Bronchial epithelial cell (primary cell): ENCODE measurements at regions not wholly inside any gene's neighbourhood (a gene's known extent, or its start where the extent isn't known, plus 50 kb on each side); places are given as distances from the start of the nearest gene placed in this dataset.

Experiments used
- DNase-seq: peaks from one replicate; pipeline ENCODE4 v3.0.0-alpha.2; 2010; ENCODE audit warnings: low read depth
- FAIRE-seq: peaks from 2 replicates; lab custom pipeline; 2011; peaks lifted over from hg19 to GRCh38; lab: Jason Lieb, UNC
- H3K27me3 ChIP-seq: 2 replicates; pipeline ENCODE4 v1.5.1; 2011; ENCODE audit warnings: low read length; ENCODE audit not compliant: control insufficient read depth, insufficient read depth
- H3K36me3 ChIP-seq: 2 replicates; pipeline ENCODE4 v1.5.1; 2011; ENCODE audit warnings: low read length; ENCODE audit not compliant: control insufficient read depth, insufficient read depth
- H3K4me3 ChIP-seq: 2 replicates; pipeline ENCODE4 v1.5.1; 2011; ENCODE audit warnings: mild to moderate bottlenecking, low read depth, low read length, control low read depth
- CTCF ChIP-seq: IDR thresholded peaks from 2 replicates; pipeline ENCODE4 v1.5.1; 2011; ENCODE audit warnings: mild to moderate bottlenecking, moderate library complexity, low read length, control low read depth, inconsistent platforms; ENCODE audit not compliant: insufficient read depth, severe bottlenecking

DNA sequence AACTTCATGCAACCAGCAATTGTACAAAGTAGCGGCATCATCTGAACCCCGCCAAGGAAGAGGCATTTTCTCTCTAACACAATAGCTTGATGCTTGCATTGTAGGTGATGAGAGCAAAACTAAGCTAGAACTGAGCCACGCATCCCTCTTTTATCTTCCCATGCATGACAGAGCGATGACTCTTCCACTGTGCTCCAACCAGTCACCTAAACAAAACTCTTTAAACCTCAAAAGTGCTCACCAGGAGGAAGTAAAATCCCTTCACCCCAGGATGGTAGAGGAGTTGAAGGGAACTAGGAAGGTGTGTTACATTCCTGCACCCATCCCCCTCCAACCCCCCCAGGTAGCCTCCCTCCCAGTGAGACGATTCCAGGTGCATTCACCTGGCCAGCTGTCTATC lies 59.7 kb upstream of the SALL3 start:
- H3K4me3 ChIP-seq: no peak overlapping the region
- FAIRE-seq (no peak), DNase-seq (no peak)
- no peaks in the 10 kb centered on the region for H3K36me3 ChIP-seq
- no peaks in the 10 kb centered on the region for H3K27me3 ChIP-seq
- no peak for TF ChIP-seq CTCF

DNA sequence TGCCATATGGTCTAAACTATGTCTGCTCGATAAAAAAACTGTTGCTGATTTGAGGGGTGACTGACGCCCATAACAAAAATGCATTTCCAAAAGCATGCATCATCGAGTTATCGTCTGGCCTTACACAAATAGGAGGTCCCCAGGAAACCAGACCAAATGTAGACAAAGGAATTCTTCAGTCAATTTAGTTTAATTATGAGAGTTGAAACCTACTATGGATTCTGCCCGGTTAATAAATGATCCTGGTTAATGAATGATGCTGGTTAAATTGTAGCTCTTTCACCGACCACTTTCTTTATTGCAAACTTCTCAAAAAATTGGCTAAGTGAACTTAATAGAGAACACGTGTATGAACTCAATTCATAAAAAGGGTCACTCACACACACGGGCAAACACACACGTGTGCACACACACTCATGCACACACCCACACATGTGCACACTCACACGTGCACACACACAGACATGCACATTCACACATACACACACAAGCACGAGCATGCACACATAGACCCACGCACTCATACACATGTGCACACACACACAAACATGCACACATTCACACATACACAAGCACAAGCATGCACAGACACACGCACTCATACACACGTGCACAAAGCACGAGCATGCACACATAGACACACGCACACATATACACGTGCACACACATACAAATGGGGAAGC lies 59.0 kb upstream of the SALL3 start:
- no peak for TF ChIP-seq CTCF
- FAIRE-seq (peak; percentile 95), DNase-seq (no peak)
- Histone ChIP-seq H3K36me3 (no peaks in the 10 kb centered on the region), H3K4me3 (no peak overlapping the region), H3K27me3 (no peaks in the 10 kb centered on the region)

DNA sequence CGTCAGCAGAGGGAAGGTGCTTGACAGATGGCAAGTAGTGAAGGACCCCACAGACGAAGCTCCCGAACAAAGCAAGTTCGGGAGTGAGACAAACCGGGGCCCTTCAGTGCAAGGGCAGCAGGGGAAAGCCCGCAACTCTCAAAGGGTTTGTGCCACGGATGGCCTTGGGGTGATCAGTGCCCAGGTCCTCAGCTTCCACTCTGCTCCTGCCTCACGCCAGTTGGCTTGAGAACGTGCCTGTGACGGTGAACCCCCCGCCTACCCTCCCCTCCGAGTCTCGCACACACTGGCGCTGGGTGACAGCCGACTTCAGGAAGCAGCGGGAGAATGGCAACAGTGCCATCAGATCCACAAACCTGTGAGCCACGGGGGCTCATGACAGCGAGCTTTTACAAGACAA lies 56.8 kb upstream of the SALL3 start:
- H3K27me3 ChIP-seq: no peaks in the 10 kb centered on the region
- H3K4me3 ChIP-seq: no peak overlapping the region
- no peaks in the 10 kb centered on the region for H3K36me3 ChIP-seq
- TF ChIP-seq CTCF: no peak
- DNase-seq: no peak
- no peak for FAIRE-seq

- H3K36me3 ChIP-seq: no peaks in the 10 kb centered on the region
- no peaks in the 10 kb centered on the region for H3K27me3 ChIP-seq
- FAIRE-seq (no peak), DNase-seq (no peak)
- no peak overlapping the region for H3K4me3 ChIP-seq
- no peak for TF ChIP-seq CTCF
Measured at GRCh38 chr18:78924301-78924700, 55.3 kb upstream of the SALL3 start.

- Histone ChIP-seq H3K36me3 (no peaks in the 10 kb centered on the region), H3K27me3 (no peaks in the 10 kb centered on the region), H3K4me3 (no peak overlapping the region)
- no peak for TF ChIP-seq CTCF
- FAIRE-seq (no peak), DNase-seq (no peak)
Measured at GRCh38 chr18:78924786-78925540, 54.7 kb upstream of the SALL3 start.
